OCI-LY7 (cell line): ENCODE measurements at regions not wholly inside any gene's neighbourhood (a gene's known extent, or its start where the extent isn't known, plus 50 kb on each side); places are given as distances from the start of the nearest gene placed in this dataset.

Experiments
- BruUV-seq: library from RNA; stranded (reverse); fragments of 400-500 nt; replicated peaks from 2 replicates; lab custom pipeline; 2021; lab: Mats Ljungman, UMichigan
- CTCF ChIA-PET: fragments of 300-600 bp; sonication (Branson Sonifier 250); formaldehyde crosslinking; loops from one replicate; lab custom pipeline; 2022; ENCODE audit warnings: antibody characterized with exemption; ENCODE audit not compliant: unreplicated experiment; lab: Charles Lee
- POLR2A ChIA-PET: fragments of 300-600 bp; sonication (Branson Sonifier 250); formaldehyde crosslinking; loops from one replicate; lab custom pipeline; 2022; ENCODE audit warnings: antibody characterized with exemption; lab: Charles Lee
- DNase-seq: peaks from one replicate; pipeline ENCODE4 v3.0.0-alpha.2; 2015; ENCODE audit warnings: low spot score
- H2AFZ ChIP-seq: fragments of 200-600 bp; sonication (generic), shearing (Covaris generic); 2 replicates; pipeline ENCODE4 v1.6.1; 2014; ENCODE audit warnings: mild to moderate bottlenecking, antibody characterized with exemption, low read length, moderate library complexity
- H3K27ac ChIP-seq: fragments of 200-600 bp; sonication (generic); 2 replicates; pipeline ENCODE4 v1.5.1; 2014; ENCODE audit warnings: mixed run types, low read depth, mild to moderate bottlenecking, moderate library complexity, low read length, inconsistent platforms; ENCODE audit not compliant: poor library complexity, severe bottlenecking
- H3K36me3 ChIP-seq: fragments of 200-600 bp; sonication (generic); 2 replicates; pipeline ENCODE4 v1.6.1; 2014; ENCODE audit warnings: mild to moderate bottlenecking, antibody characterized with exemption, low read length, moderate library complexity, mixed read lengths; ENCODE audit not compliant: insufficient read depth
- H3K4me1 ChIP-seq: fragments of 200-600 bp; sonication (generic); 2 replicates; pipeline ENCODE4 v1.5.1; 2014; ENCODE audit warnings: mild to moderate bottlenecking, low read length; ENCODE audit not compliant: insufficient read depth, poor library complexity, severe bottlenecking
- H3K4me2 ChIP-seq: fragments of 200-600 bp; sonication (generic); 2 replicates; pipeline ENCODE4 v1.6.1; 2014; ENCODE audit warnings: mild to moderate bottlenecking, low read length
- H3K4me3 ChIP-seq: fragments of 200-600 bp; sonication (generic); 2 replicates; pipeline ENCODE4 v1.5.1; 2014; ENCODE audit warnings: mild to moderate bottlenecking, low read depth, low read length; ENCODE audit not compliant: poor library complexity, severe bottlenecking
- H3K79me2 ChIP-seq: fragments of 200-600 bp; sonication (generic); 2 replicates; pipeline ENCODE4 v1.6.1; 2016; ENCODE audit warnings: low read depth, mild to moderate bottlenecking, low read length, moderate library complexity, mixed read lengths; ENCODE audit not compliant: insufficient read depth
- H3K9me2 ChIP-seq: fragments of 200-600 bp; sonication (generic); 2 replicates; pipeline ENCODE4 v1.6.1; 2016; ENCODE audit warnings: mild to moderate bottlenecking, low read length, mixed read lengths; ENCODE audit not compliant: insufficient read depth
- H3K9me3 ChIP-seq: fragments of 200-600 bp; sonication (generic); 2 replicates; pipeline ENCODE4 v1.6.1; 2014; ENCODE audit warnings: mild to moderate bottlenecking, mixed run types, low read length, mixed read lengths
- H4K20me1 ChIP-seq: fragments of 200-600 bp; sonication (generic); 2 replicates; pipeline ENCODE4 v1.6.1; 2014; ENCODE audit warnings: mild to moderate bottlenecking, antibody characterized with exemption, low read length, moderate library complexity, mixed read lengths; ENCODE audit not compliant: insufficient read depth
- EZH2phosphoT487 ChIP-seq: fragments of 200-600 bp; sonication (generic); IDR thresholded peaks from 2 replicates; pipeline ENCODE4 v1.6.1; 2018; ENCODE audit warnings: low read depth, borderline replicate concordance, mild to moderate bottlenecking, mixed run types, antibody characterized with exemption, low read length, moderate library complexity, mixed read lengths
- intact Hi-C: fragments of 100-400 bp; cut with micrococcal nuclease; formaldehyde crosslinking; loops from one replicate; pipeline ENCODE4 v1.10.0; 2022; ENCODE audit not compliant: unreplicated experiment
- TF ChIP-seq, protein P1 (sequence below): fragments of 200-600 bp; sonication (generic); conservative IDR thresholded peaks from 2 replicates; pipeline ENCODE4 v1.5.1; 2014; ENCODE audit warnings: mild to moderate bottlenecking, antibody characterized with exemption, low read length, moderate library complexity, mixed read lengths

DNA sequence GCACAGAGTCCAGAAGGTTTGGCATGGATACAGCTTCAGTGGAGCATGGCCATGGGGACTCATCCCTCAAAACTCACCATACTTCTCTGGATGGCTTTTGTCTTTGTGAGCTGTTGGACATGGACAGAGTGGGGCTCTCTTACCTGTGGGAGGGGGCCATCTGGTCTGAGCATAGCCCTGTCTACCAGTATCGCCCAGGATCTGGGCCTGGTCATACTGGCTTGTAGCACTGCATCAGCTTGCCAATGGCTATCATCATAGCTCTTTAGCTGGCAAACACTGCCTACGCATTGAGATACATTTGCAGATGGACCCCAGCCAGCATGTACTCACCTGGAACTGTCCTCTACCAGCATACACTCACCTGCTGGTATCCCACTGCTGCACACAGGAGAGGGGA lies 975.2 kb upstream of the NOVA1 start:
- TF ChIP-seq EZH2phosphoT487, result no peak
- TF ChIP-seq, protein P1, sequence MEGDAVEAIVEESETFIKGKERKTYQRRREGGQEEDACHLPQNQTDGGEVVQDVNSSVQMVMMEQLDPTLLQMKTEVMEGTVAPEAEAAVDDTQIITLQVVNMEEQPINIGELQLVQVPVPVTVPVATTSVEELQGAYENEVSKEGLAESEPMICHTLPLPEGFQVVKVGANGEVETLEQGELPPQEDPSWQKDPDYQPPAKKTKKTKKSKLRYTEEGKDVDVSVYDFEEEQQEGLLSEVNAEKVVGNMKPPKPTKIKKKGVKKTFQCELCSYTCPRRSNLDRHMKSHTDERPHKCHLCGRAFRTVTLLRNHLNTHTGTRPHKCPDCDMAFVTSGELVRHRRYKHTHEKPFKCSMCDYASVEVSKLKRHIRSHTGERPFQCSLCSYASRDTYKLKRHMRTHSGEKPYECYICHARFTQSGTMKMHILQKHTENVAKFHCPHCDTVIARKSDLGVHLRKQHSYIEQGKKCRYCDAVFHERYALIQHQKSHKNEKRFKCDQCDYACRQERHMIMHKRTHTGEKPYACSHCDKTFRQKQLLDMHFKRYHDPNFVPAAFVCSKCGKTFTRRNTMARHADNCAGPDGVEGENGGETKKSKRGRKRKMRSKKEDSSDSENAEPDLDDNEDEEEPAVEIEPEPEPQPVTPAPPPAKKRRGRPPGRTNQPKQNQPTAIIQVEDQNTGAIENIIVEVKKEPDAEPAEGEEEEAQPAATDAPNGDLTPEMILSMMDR, result no peak
- CTCF ChIA-PET, result no interaction called here
- H4K20me1 ChIP-seq, result no peaks in the 10 kb centered on the region
- no peaks in the 10 kb centered on the region for H3K36me3 ChIP-seq
- H3K79me2 ChIP-seq, result no peaks in the 10 kb centered on the region
- H3K4me1 ChIP-seq, result no peaks in the 10 kb centered on the region
- intact Hi-C loops, result no loop called here
- peaks cover 21% of the 10 kb centered on the region for H3K9me3 ChIP-seq
- no peak for DNase-seq
- no TSS peak for BruUV-seq
- H3K4me3 ChIP-seq, result no peak overlapping the region
- POLR2A ChIA-PET, result no interaction called here
- H2AFZ ChIP-seq, result no peak overlapping the region
- no peak overlapping the region for H3K4me2 ChIP-seq
- no peaks in the 10 kb centered on the region for H3K9me2 ChIP-seq
- no peak overlapping the region for H3K27ac ChIP-seq

DNA sequence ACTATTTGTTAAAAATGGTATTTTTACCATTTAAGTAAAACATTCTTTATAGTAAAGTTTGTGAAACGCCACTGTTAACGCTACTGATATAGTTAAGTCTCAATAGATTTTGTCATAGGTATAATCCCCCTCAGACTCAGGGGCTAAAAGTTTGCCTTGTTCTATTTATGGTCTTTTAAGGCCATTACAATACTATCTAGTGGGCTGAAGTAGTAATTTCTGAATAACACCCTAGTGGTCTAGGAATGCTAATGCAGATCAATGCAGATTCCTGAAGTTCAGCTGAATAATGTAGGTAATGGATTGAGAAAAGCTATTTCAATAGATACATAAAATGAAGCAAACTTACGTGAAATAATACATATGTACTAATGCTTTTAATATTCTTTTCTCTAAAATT lies 989.3 kb upstream of the NOVA1 start:
- no peak for DNase-seq
- Histone ChIP-seq H3K36me3 (no peaks in the 10 kb centered on the region), H4K20me1 (no peaks in the 10 kb centered on the region), H3K4me2 (no peak overlapping the region), H2AFZ (no peak overlapping the region), H3K9me2 (no peaks in the 10 kb centered on the region), H3K9me3 (peaks cover 33% of the 10 kb centered on the region), H3K4me3 (no peak overlapping the region), H3K79me2 (no peaks in the 10 kb centered on the region), H3K27ac (no peak overlapping the region), H3K4me1 (no peaks in the 10 kb centered on the region)
- ChIA-PET POLR2A (no interaction called here), CTCF (no interaction called here)
- no TSS peak for BruUV-seq
- intact Hi-C loops, result no loop called here
- TF ChIP-seq EZH2phosphoT487, result no peak
- TF ChIP-seq, protein P1, result no peak; the same call in 1 of the 2 replicates

DNA sequence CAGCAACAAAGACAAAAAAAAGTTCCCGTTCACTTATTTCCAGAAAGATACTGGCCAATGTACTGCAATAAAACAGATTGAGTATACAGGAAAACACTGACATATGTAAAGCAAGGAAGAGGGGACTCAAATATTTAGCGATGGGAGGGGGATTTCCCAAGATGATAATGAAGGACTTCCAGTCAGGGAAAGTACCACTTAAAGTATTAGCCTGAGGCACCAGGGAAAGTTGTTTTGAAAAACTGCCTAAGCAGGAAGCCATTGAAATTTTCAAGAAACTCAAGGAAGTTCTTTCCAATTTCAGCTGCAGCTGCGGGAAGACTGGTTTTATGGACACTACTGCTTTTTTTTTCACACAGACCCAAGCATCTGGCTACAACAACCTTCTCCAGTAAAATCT lies 1007.4 kb upstream of the NOVA1 start:
- no peaks in the 10 kb centered on the region for H4K20me1 ChIP-seq
- no peaks in the 10 kb centered on the region for H3K4me1 ChIP-seq
- no peak overlapping the region for H3K4me2 ChIP-seq
- H3K36me3 ChIP-seq, result no peaks in the 10 kb centered on the region
- H2AFZ ChIP-seq, result no peak overlapping the region
- H3K27ac ChIP-seq, result no peak overlapping the region
- no peaks in the 10 kb centered on the region for H3K79me2 ChIP-seq
- no TSS peak for BruUV-seq
- ChIA-PET POLR2A (no interaction called here), CTCF (no interaction called here)
- H3K9me2 ChIP-seq, result no peaks in the 10 kb centered on the region
- no peak for DNase-seq
- no peak for TF ChIP-seq EZH2phosphoT487
- TF ChIP-seq, protein P1, result no peak
- intact Hi-C loops, result no loop called here
- H3K4me3 ChIP-seq, result no peak overlapping the region
- H3K9me3 ChIP-seq, result peaks cover 11% of the 10 kb centered on the region; the same call in 1 of the 2 replicates
